ENCODE measurements at regions not wholly inside any gene's neighbourhood (a gene's known extent, or its start where the extent isn't known, plus 50 kb on each side); places are given as distances from the start of the nearest gene placed in this dataset.
"Not testable (repeated sequence)": the region's sequence is repeated elsewhere in the genome, so short reads cannot be mapped to it uniquely, and the experiment has no call there.

GRCh38 chr1:73842436-73842835, 355.5 kb downstream of the LRRIQ3 start:
- Histone ChIP-seq H3K36me3 (ENCODE audit: low read depth, missing control alignments) (no peaks in the 10 kb centered on the region), H3K9me3 (no peaks in the 10 kb centered on the region), H3K4me1 (no peaks in the 10 kb centered on the region), H3K27me3 (no peaks in the 10 kb centered on the region), H3K4me3 (no peak overlapping the region), H3K27ac (no peak overlapping the region)
- TF ChIP-seq POLR2A (IDR thresholded peaks at IDR 0.05) = no peak
- TF ChIP-seq CTCF (IDR thresholded peaks at IDR 0.05) = no peak
- DNase-seq = no peak
- intact Hi-C loops (cut with DNase I; ENCODE audit: low total_unique reads) = no loop called here

GRCh38 chr1:73839922-73840321, 358.1 kb downstream of the LRRIQ3 start:
- Histone ChIP-seq H3K27ac (no peak overlapping the region), H3K36me3 (ENCODE audit: low read depth, missing control alignments) (no peaks in the 10 kb centered on the region), H3K27me3 (no peaks in the 10 kb centered on the region), H3K4me1 (no peaks in the 10 kb centered on the region), H3K4me3 (no peak overlapping the region), H3K9me3 (no peaks in the 10 kb centered on the region)
- intact Hi-C loops (cut with DNase I; ENCODE audit: low total_unique reads) = no loop called here
- peak; percentile 47 for DNase-seq
- WGBS, 2 donors = 59 to 71% methylated on average over 4 of the region's 4 CpGs
- TF ChIP-seq CTCF (IDR thresholded peaks at IDR 0.05) (peak; percentile 17 to 33 (median 26)), POLR2A (IDR thresholded peaks at IDR 0.05) (no peak)

GRCh38 chr1:73832276-73833181, 365.4 kb downstream of the LRRIQ3 start:
- no peak for DNase-seq
- H3K4me1 ChIP-seq = no peaks in the 10 kb centered on the region
- H3K27me3 ChIP-seq = no peaks in the 10 kb centered on the region
- WGBS, 2 donors = 74 to 80% methylated on average over 5 of the region's 5 CpGs
- no peaks in the 10 kb centered on the region for H3K9me3 ChIP-seq
- no peak overlapping the region for H3K27ac ChIP-seq
- intact Hi-C loops (cut with DNase I; ENCODE audit: low total_unique reads) = no loop called here
- H3K36me3 ChIP-seq (ENCODE audit: low read depth, missing control alignments) = no peaks in the 10 kb centered on the region
- TF ChIP-seq POLR2A (IDR thresholded peaks at IDR 0.05) (no peak), CTCF (IDR thresholded peaks at IDR 0.05) (no peak)
- no peak overlapping the region for H3K4me3 ChIP-seq

- H3K27me3 ChIP-seq; H3K4me1 ChIP-seq; H3K36me3 ChIP-seq (ENCODE audit: low read depth, missing control alignments); DNase-seq; H3K4me3 ChIP-seq; H3K27ac ChIP-seq; H3K9me3 ChIP-seq; intact Hi-C loops (cut with DNase I; ENCODE audit: low total_unique reads): not testable (repeated sequence)
- WGBS, 2 donors = 91 to 95% methylated on average over 3 of the region's 3 CpGs
Observed at GRCh38 chr1:73827283-73827682, 370.7 kb downstream of the LRRIQ3 start.

- intact Hi-C loops (cut with DNase I; ENCODE audit: low total_unique reads) = no loop called here
Observed at GRCh38 chr1:73824065-73824464, 373.9 kb downstream of the LRRIQ3 start.

More at GRCh38 chr1:73824065-73824464, 373.9 kb downstream of the LRRIQ3 start:
- TF ChIP-seq CTCF (IDR thresholded peaks at IDR 0.05) (no peak), POLR2A (IDR thresholded peaks at IDR 0.05) (no peak)
- Histone ChIP-seq H3K36me3 (ENCODE audit: low read depth, missing control alignments) (no peaks in the 10 kb centered on the region), H3K4me1 (no peaks in the 10 kb centered on the region), H3K4me3 (no peak overlapping the region), H3K27me3 (no peaks in the 10 kb centered on the region), H3K9me3 (no peaks in the 10 kb centered on the region), H3K27ac (no peak overlapping the region)
- WGBS, 2 donors = 86 to 90% methylated on average over 4 of the region's 4 CpGs
- DNase-seq = no peak

Data from testis (tissue), 2 donors.